H1 (cell line): ENCODE measurements at regions not wholly inside any gene's neighbourhood (a gene's known extent, or its start where the extent isn't known, plus 50 kb on each side); places are given as distances from the start of the nearest gene placed in this dataset.

Experiments
- CTCF ChIA-PET: fragments of 300-600 bp; sonication (Branson Sonifier 250); formaldehyde crosslinking; loops from one replicate; lab custom pipeline; 2021; ENCODE audit not compliant: partially characterized antibody; lab: Charles Lee
- POLR2A ChIA-PET: fragments of 300-600 bp; sonication (Branson Sonifier 250); formaldehyde crosslinking; loops from one replicate; lab custom pipeline; 2021; ENCODE audit warnings: inconsistent platforms; ENCODE audit not compliant: partially characterized antibody; lab: Charles Lee
- DNase-seq, 2 experiments: peaks; one replicate each; pipeline versions ENCODE4 v3.0.0 to v3.0.0-alpha.2; 2010 to 2022; ENCODE audit warnings: low spot score in 2 of 2, low read depth in 1 of 2, mixed read lengths in 1 of 2
- FAIRE-seq: peaks from 2 replicates; lab custom pipeline; 2011; peaks lifted over from hg19 to GRCh38; lab: Jason Lieb, UNC
- H2AFZ ChIP-seq: 2 replicates; pipeline ENCODE4 v1.8.1; 2012; ENCODE audit warnings: low read length, inconsistent platforms
- H2AK5ac ChIP-seq: 2 replicates; pipeline ENCODE4 v1.6.1; 2013; ENCODE audit warnings: low read depth, low read length
- H2BK120ac ChIP-seq: replicated peaks from 2 replicates; pipeline ENCODE3; 2013; ENCODE audit warnings: low read depth, low read length, inconsistent platforms
- H2BK12ac ChIP-seq: 2 replicates; pipeline ENCODE4 v1.6.1; 2013; ENCODE audit warnings: low read depth, low read length
- H2BK15ac ChIP-seq: 2 replicates; pipeline ENCODE4 v1.6.1; 2013; ENCODE audit warnings: low read length
- H2BK20ac ChIP-seq: 2 replicates; pipeline ENCODE4 v1.6.1; 2013; ENCODE audit warnings: low read length
- H2BK5ac ChIP-seq: 2 replicates; pipeline ENCODE4 v1.6.1; 2013; ENCODE audit warnings: low read depth, low read length
- H3K14ac ChIP-seq: 2 replicates; pipeline ENCODE4 v1.6.1; 2013; ENCODE audit warnings: inconsistent platforms; ENCODE audit not compliant: insufficient read length
- H3K18ac ChIP-seq: 2 replicates; pipeline ENCODE4 v1.6.1; 2013; ENCODE audit warnings: low read length; ENCODE audit errors: extremely low read depth
- H3K23ac ChIP-seq: 2 replicates; pipeline ENCODE4 v1.6.1; 2013; ENCODE audit warnings: inconsistent platforms; ENCODE audit not compliant: insufficient read length
- H3K23me2 ChIP-seq: 2 replicates; pipeline ENCODE4 v1.6.1; 2013; ENCODE audit warnings: low read depth, low read length
- H3K27ac ChIP-seq: 2 replicates; pipeline ENCODE4 v1.6.1; 2011; ENCODE audit warnings: low read depth, low read length, inconsistent platforms
- H3K27me3 ChIP-seq, 4 experiments: replicated peaks in 1 of 4; 1 replicate in 1 of 4; 2 replicates in 3 of 4; pipeline versions ENCODE4 v1.6.1 to v1.8.1; 2011 to 2013; ENCODE audit warnings: low read length in 3 of 4, mild to moderate bottlenecking in 3 of 4, inconsistent platforms in 2 of 4, mixed read lengths in 2 of 4, moderate library complexity in 1 of 4; ENCODE audit not compliant: control insufficient read depth in 3 of 4, insufficient read depth in 3 of 4; ENCODE audit errors: extremely low read depth in 1 of 4
- H3K36me3 ChIP-seq, 4 experiments: 2 replicates each; pipeline versions ENCODE4 v1.6.1 to v1.8.1; 2011 to 2013; ENCODE audit warnings: mild to moderate bottlenecking in 4 of 4, low read length in 3 of 4, moderate library complexity in 2 of 4, control low read depth in 1 of 4, inconsistent platforms in 1 of 4; ENCODE audit not compliant: insufficient read depth in 4 of 4, control insufficient read depth in 2 of 4
- H3K4ac ChIP-seq: replicated peaks from 2 replicates; pipeline ENCODE3; 2013; ENCODE audit warnings: low read length, low read depth, mixed read lengths, inconsistent platforms; ENCODE audit not compliant: insufficient read length
- H3K4me1 ChIP-seq, 4 experiments: replicated peaks in 1 of 4; 1 replicate in 1 of 4; 2 replicates in 3 of 4; pipeline versions ENCODE4 v1.6.1 to v1.8.1; 2011 to 2013; ENCODE audit warnings: low read length in 3 of 4, inconsistent platforms in 2 of 4, mixed read lengths in 1 of 4; ENCODE audit not compliant: insufficient read depth in 4 of 4, control insufficient read depth in 3 of 4
- H3K4me2 ChIP-seq, 2 experiments: 2 replicates each; pipeline versions ENCODE4 v1.6.1 to v1.8.1; 2011 to 2013; ENCODE audit warnings: low read depth in 2 of 2, low read length in 2 of 2, control low read depth in 1 of 2, inconsistent platforms in 1 of 2, mild to moderate bottlenecking in 1 of 2; ENCODE audit not compliant: insufficient read depth in 1 of 2
- H3K4me3 ChIP-seq, 4 experiments: fragments of 200-600, 300-600 bp in 1 of 4; sonication (generic), shearing (Covaris generic), sonication (Bioruptor Twin) in 1 of 4; 2 replicates each; pipeline versions ENCODE4 v1.5.1 to v1.8.1; 2011 to 2016; ENCODE audit warnings: low read length in 4 of 4, low read depth in 3 of 4, control low read depth in 2 of 4, inconsistent platforms in 2 of 4, mild to moderate bottlenecking in 2 of 4, mixed read lengths in 1 of 4, moderate library complexity in 1 of 4; ENCODE audit not compliant: insufficient read depth in 2 of 4; ENCODE audit errors: extremely low read depth in 1 of 4
- H3K56ac ChIP-seq: replicated peaks from 2 replicates; pipeline ENCODE3; 2013; ENCODE audit warnings: low read depth, mild to moderate bottlenecking, mixed read lengths, low read length, inconsistent platforms; ENCODE audit not compliant: insufficient read length
- H3K79me1 ChIP-seq: 2 replicates; pipeline ENCODE4 v1.6.1; 2013; ENCODE audit warnings: low read depth, low read length, control low read depth
- H3K79me2 ChIP-seq, 2 experiments: 2 replicates each; pipeline versions ENCODE4 v1.6.1 to v1.8.1; 2012 to 2013; ENCODE audit warnings: low read length in 2 of 2, mild to moderate bottlenecking in 2 of 2, inconsistent platforms in 1 of 2; ENCODE audit not compliant: insufficient read depth in 2 of 2, control insufficient read depth in 1 of 2
- H3K9ac ChIP-seq, 4 experiments: replicated peaks in 1 of 4; 1 replicate in 1 of 4; 2 replicates in 3 of 4; pipeline versions ENCODE4 v1.6.1 to v1.8.1; 2011 to 2013; ENCODE audit warnings: low read depth in 3 of 4, low read length in 3 of 4, control low read depth in 2 of 4, mild to moderate bottlenecking in 2 of 4, moderate library complexity in 2 of 4, inconsistent platforms in 1 of 4; ENCODE audit errors: extremely low read depth in 1 of 4
- H3K9me3 ChIP-seq, 2 experiments: 2 replicates each; pipeline versions ENCODE4 v1.6.1 to v1.8.1; 2012 to 2013; ENCODE audit warnings: mild to moderate bottlenecking in 2 of 2, moderate library complexity in 2 of 2, control low read depth in 1 of 2, inconsistent platforms in 1 of 2, low read depth in 1 of 2, low read length in 1 of 2, mixed read lengths in 1 of 2; ENCODE audit not compliant: insufficient read depth in 2 of 2
- H4K20me1 ChIP-seq, 2 experiments: replicated peaks in 1 of 2; 2 replicates each; pipeline versions ENCODE3 to v1.8.1; 2011 to 2013; ENCODE audit warnings: inconsistent platforms in 2 of 2, low read length in 2 of 2, mild to moderate bottlenecking in 1 of 2; ENCODE audit not compliant: insufficient read depth in 2 of 2, control insufficient read depth in 1 of 2
- H4K5ac ChIP-seq: 2 replicates; pipeline ENCODE4 v1.6.1; 2013; ENCODE audit warnings: low read length, low read depth, mixed read lengths, inconsistent platforms; ENCODE audit not compliant: insufficient read length
- H4K8ac ChIP-seq: 2 replicates; pipeline ENCODE4 v1.8.0; 2013; ENCODE audit warnings: mild to moderate bottlenecking, moderate library complexity, low read length, inconsistent platforms; ENCODE audit not compliant: insufficient read depth; ENCODE audit errors: extremely low read depth
- H4K91ac ChIP-seq: replicated peaks from 2 replicates; pipeline ENCODE3; 2013; ENCODE audit warnings: low read length, mixed read lengths, inconsistent platforms; ENCODE audit not compliant: insufficient read length
- ATF3 ChIP-seq: IDR thresholded peaks from 2 replicates; pipeline ENCODE4 v1.6.1; 2011; ENCODE audit warnings: low read depth, mild to moderate bottlenecking, low read length; ENCODE audit not compliant: insufficient read depth
- BRCA1 ChIP-seq: IDR thresholded peaks from 2 replicates; pipeline ENCODE4 v1.6.1; 2012; ENCODE audit warnings: low read depth, low read length, improper control_type of control experiment
- CBX5 ChIP-seq: fragments of 300-800, 300-1000 bp; sonication (generic); IDR thresholded peaks from 2 replicates; pipeline ENCODE4 v1.7.1; 2016; ENCODE audit warnings: antibody characterized with exemption, low read length, low read depth
- CHD2 ChIP-seq: IDR thresholded peaks from 2 replicates; pipeline ENCODE4 v1.6.1; 2012; ENCODE audit warnings: low read length, improper control_type of control experiment
- CTBP2 ChIP-seq: IDR thresholded peaks from 2 replicates; pipeline ENCODE4 v1.7.0; 2011; ENCODE audit warnings: borderline replicate concordance, mild to moderate bottlenecking, moderate library complexity, mixed read lengths, low read length; ENCODE audit not compliant: insufficient read depth, insufficient read length
- HDAC2 ChIP-seq, 2 experiments: fragments of 300-600 bp in 1 of 2; sonication (generic) in 1 of 2; IDR thresholded peaks; 2 replicates each; pipeline ENCODE4 v1.6.1; 2011 to 2012; ENCODE audit warnings: low read depth in 2 of 2, low read length in 2 of 2, mild to moderate bottlenecking in 2 of 2, moderate library complexity in 2 of 2, borderline replicate concordance in 1 of 2, inconsistent platforms in 1 of 2
- PHF8 ChIP-seq: fragments of 200-600 bp; sonication (generic); conservative IDR thresholded peaks from 2 replicates; pipeline ENCODE4 v1.7.1; 2012; ENCODE audit warnings: low read depth, mild to moderate bottlenecking, inconsistent platforms, low read length, moderate library complexity
- SAP30 ChIP-seq: fragments of 300-600 bp; sonication (generic); IDR thresholded peaks from 2 replicates; pipeline ENCODE4 v1.7.1; 2012; ENCODE audit warnings: low read length, moderate library complexity, mild to moderate bottlenecking, inconsistent platforms; ENCODE audit not compliant: insufficient read depth, insufficient replicate concordance
- TAF7 ChIP-seq: optimal IDR thresholded peaks from 2 replicates; pipeline ENCODE3; 2011; ENCODE audit warnings: low read depth, mild to moderate bottlenecking, inconsistent platforms, low read length, moderate library complexity, borderline replicate concordance
- YY1 ChIP-seq: IDR thresholded peaks from 2 replicates; pipeline ENCODE4 v1.6.1; 2011; ENCODE audit warnings: low read depth, mild to moderate bottlenecking, low read length
- ZNF274 ChIP-seq: IDR thresholded peaks from 2 replicates; pipeline ENCODE4 v1.7.0; 2012; ENCODE audit warnings: low read length, borderline replicate concordance; ENCODE audit errors: extremely low read depth
- WGBS, 2 experiments: shearing (Covaris generic) in 1 of 2; methylation state at CpG; one replicate each; pipeline versions ENCODE4 v1.1.6 to v1.1.7; 2013 to 2015; ENCODE audit warnings: low lambda C conversion rate in 2 of 2, mixed read lengths in 2 of 2, inconsistent platforms in 1 of 2, low coverage in 1 of 2, missing lambda C conversion rate in 1 of 2; ENCODE audit not compliant: insufficient replicate concordance in 2 of 2, insufficient coverage in 1 of 2, insufficient read length in 1 of 2; ENCODE audit errors: extremely low coverage in 1 of 2, missing lambda C conversion rate in 1 of 2; 5-methylcytosine and 5-hydroxymethylcytosine counted together

GRCh38 chr16:51994597-51994996 lies 552.3 kb downstream of the TOX3 start:
- no peak overlapping the region for H2BK120ac ChIP-seq
- no peak overlapping the region for H4K5ac ChIP-seq
- no peak overlapping the region for H3K23ac ChIP-seq
- H3K79me1 ChIP-seq = no peaks in the 10 kb centered on the region
- H2AFZ ChIP-seq = no peak overlapping the region
- no peak overlapping the region for H3K4ac ChIP-seq
- H4K8ac ChIP-seq = no peak overlapping the region
- 91% methylated on average over 8 of the region's 8 CpGs; no CpG with 5 or more reads in 1 of the 2 experiments for WGBS, 2 experiments
- no peaks in the 10 kb centered on the region for H3K4me1 ChIP-seq
- H2BK15ac ChIP-seq = no peak overlapping the region
- H3K9me3 ChIP-seq = no peaks in the 10 kb centered on the region
- no peaks in the 10 kb centered on the region for H3K36me3 ChIP-seq
- H3K14ac ChIP-seq = no peak overlapping the region
- H3K18ac ChIP-seq = no peak overlapping the region
- H2BK20ac ChIP-seq = no peak overlapping the region
- no peak for FAIRE-seq
- H3K27ac ChIP-seq = no peak overlapping the region
- no peak overlapping the region for H2AK5ac ChIP-seq
- H4K20me1 ChIP-seq = no peaks in the 10 kb centered on the region
- no peaks in the 10 kb centered on the region for H3K27me3 ChIP-seq
- peaks cover 3% of the 10 kb centered on the region; the same call in 1 of the 2 replicates for H3K23me2 ChIP-seq
- ChIA-PET CTCF (interaction anchor here (1.0 kb wide), 1 partner anchor 12 kb away, joined by 3 read pairs; no protein-coding TSS in a partner anchor), POLR2A (no interaction called here)
- no peak overlapping the region for H2BK12ac ChIP-seq
- no peak overlapping the region for H3K4me3 ChIP-seq
- H3K56ac ChIP-seq = no peak overlapping the region
- no peak for TF ChIP-seq ATF3
- TF ChIP-seq CTBP2 = no peak
- TF ChIP-seq YY1 = no peak
- no peak for TF ChIP-seq TAF7
- TF ChIP-seq SAP30 = no peak
- no peak for TF ChIP-seq CHD2
- no peak for TF ChIP-seq BRCA1
- TF ChIP-seq ZNF274 = no peak
- TF ChIP-seq CBX5 = no peak
- TF ChIP-seq PHF8 = no peak
- no peak for TF ChIP-seq HDAC2 (IDR thresholded peaks at IDR 0.05; ENCODE audit: borderline replicate concordance in 1 of 2, low read depth in 2 of 2, low read length in 2 of 2)
- TF ChIP-seq, all 59 proteins: peak for 0
- H3K4me2 ChIP-seq = no peak overlapping the region
- H4K91ac ChIP-seq = no peak overlapping the region
- no peak overlapping the region for H2BK5ac ChIP-seq
- no peak overlapping the region for H3K9ac ChIP-seq
- no peak for DNase-seq
- no peaks in the 10 kb centered on the region for H3K79me2 ChIP-seq
